ENCODE measurements at regions not wholly inside any gene's neighbourhood (a gene's known extent, or its start where the extent isn't known, plus 50 kb on each side); places are given as distances from the start of the nearest gene placed in this dataset.

GRCh38 chr3:28590216-28590615, 241.6 kb upstream of the AZI2 start:
- POLR2A ChIA-PET, result interaction anchor here (0.6 kb wide), 1 partner anchor 13 kb away, joined by 3 read pairs; no protein-coding TSS in a partner anchor
- DNase-seq (ENCODE audit: extremely low spot score), result no peak
- TF ChIP-seq ZNF384 (IDR thresholded peaks at IDR 0.05), result no peak
- TF ChIP-seq HDGF (IDR thresholded peaks at IDR 0.05; ENCODE audit: borderline replicate concordance), result no peak
- no peak for TF ChIP-seq LEF1 (IDR thresholded peaks at IDR 0.05; ENCODE audit: borderline replicate concordance)
- TF ChIP-seq SUZ12 (IDR thresholded peaks at IDR 0.05), result no peak
- no peak for TF ChIP-seq FOXM1 (IDR thresholded peaks at IDR 0.05; ENCODE audit: borderline replicate concordance)
- no peak for TF ChIP-seq FOXA1 (IDR thresholded peaks at IDR 0.05)
- TF ChIP-seq BHLHE40 (IDR thresholded peaks at IDR 0.05; ENCODE audit: borderline replicate concordance), result no peak
- TF ChIP-seq CTBP1 (IDR thresholded peaks at IDR 0.05; ENCODE audit: borderline replicate concordance), result no peak
- no peak for TF ChIP-seq TARDBP (IDR thresholded peaks at IDR 0.05)
- no peak for TF ChIP-seq ELF4 (IDR thresholded peaks at IDR 0.05)
- TF ChIP-seq L3MBTL2 (conservative IDR thresholded peaks at IDR 0.05), result no peak
- no peak for TF ChIP-seq NFRKB (IDR thresholded peaks at IDR 0.05)
- no peak for TF ChIP-seq ARNT (IDR thresholded peaks at IDR 0.05)
- TF ChIP-seq FOXK2 (IDR thresholded peaks at IDR 0.05), result no peak
- no peak for TF ChIP-seq SP1 (IDR thresholded peaks at IDR 0.05)
- TF ChIP-seq PKNOX1 (IDR thresholded peaks at IDR 0.05), result no peak
- CTCF ChIA-PET, result interaction anchor here (1.2 kb wide), 1 partner anchor 869 kb away, joined by 3 read pairs; the partner anchor contains the start of gene EOMES

GRCh38 chr3:28590860-28591259, 242.2 kb upstream of the AZI2 start:
- no peak for DNase-seq (ENCODE audit: extremely low spot score)
- CTCF ChIA-PET, result interaction anchor here (1.2 kb wide), 1 partner anchor 869 kb away, joined by 3 read pairs; the partner anchor contains the start of gene EOMES
- TF ChIP-seq TARDBP (IDR thresholded peaks at IDR 0.05), result no peak
- POLR2A ChIA-PET, result no interaction called here

GRCh38 chr3:28595372-28595771, 246.7 kb upstream of the AZI2 start:
- TF ChIP-seq NFRKB (IDR thresholded peaks at IDR 0.05), result no peak
- ChIA-PET POLR2A (no interaction called here), CTCF (no interaction called here)
- no peak for DNase-seq (ENCODE audit: extremely low spot score)

GRCh38 chr3:28597452-28597851, 248.8 kb upstream of the AZI2 start:
- TF ChIP-seq ARNT (IDR thresholded peaks at IDR 0.05) (no peak), FOXK2 (IDR thresholded peaks at IDR 0.05) (no peak), BHLHE40 (IDR thresholded peaks at IDR 0.05; ENCODE audit: borderline replicate concordance) (no peak), HDGF (IDR thresholded peaks at IDR 0.05; ENCODE audit: borderline replicate concordance) (no peak)
- no peak for DNase-seq (ENCODE audit: extremely low spot score)
- POLR2A ChIA-PET, result no interaction called here
- CTCF ChIA-PET, result no interaction called here

- CTCF ChIA-PET, result no interaction called here
- POLR2A ChIA-PET, result no interaction called here
- no peak for DNase-seq (ENCODE audit: extremely low spot score)
- TF ChIP-seq FOXA1 (IDR thresholded peaks at IDR 0.05), result no peak
- TF ChIP-seq PKNOX1 (IDR thresholded peaks at IDR 0.05), result no peak
- TF ChIP-seq SP1 (IDR thresholded peaks at IDR 0.05), result no peak
- TF ChIP-seq NFRKB (IDR thresholded peaks at IDR 0.05), result no peak
- no peak for TF ChIP-seq FOXK2 (IDR thresholded peaks at IDR 0.05)
- TF ChIP-seq ARNT (IDR thresholded peaks at IDR 0.05), result no peak
- no peak for TF ChIP-seq L3MBTL2 (conservative IDR thresholded peaks at IDR 0.05)
- TF ChIP-seq ELF4 (IDR thresholded peaks at IDR 0.05), result no peak
- TF ChIP-seq FOXM1 (IDR thresholded peaks at IDR 0.05; ENCODE audit: borderline replicate concordance), result no peak
- TF ChIP-seq HDGF (IDR thresholded peaks at IDR 0.05; ENCODE audit: borderline replicate concordance), result no peak
- TF ChIP-seq CTBP1 (IDR thresholded peaks at IDR 0.05; ENCODE audit: borderline replicate concordance), result no peak
- no peak for TF ChIP-seq LEF1 (IDR thresholded peaks at IDR 0.05; ENCODE audit: borderline replicate concordance)
- no peak for TF ChIP-seq TARDBP (IDR thresholded peaks at IDR 0.05)
These were observed 249.5 kb upstream of the AZI2 start for GRCh38 chr3:28598165-28598564.

GRCh38 chr3:28601291-28601690, 252.7 kb upstream of the AZI2 start:
- DNase-seq (ENCODE audit: extremely low spot score), result no peak
- TF ChIP-seq LEF1 (IDR thresholded peaks at IDR 0.05; ENCODE audit: borderline replicate concordance) (no peak), FOXM1 (IDR thresholded peaks at IDR 0.05; ENCODE audit: borderline replicate concordance) (no peak), BHLHE40 (IDR thresholded peaks at IDR 0.05; ENCODE audit: borderline replicate concordance) (no peak), CTBP1 (IDR thresholded peaks at IDR 0.05; ENCODE audit: borderline replicate concordance) (no peak), FOXA1 (IDR thresholded peaks at IDR 0.05) (no peak), SUZ12 (IDR thresholded peaks at IDR 0.05) (no peak), PKNOX1 (IDR thresholded peaks at IDR 0.05) (no peak), ELF4 (IDR thresholded peaks at IDR 0.05) (no peak), HDGF (IDR thresholded peaks at IDR 0.05; ENCODE audit: borderline replicate concordance) (no peak), NFRKB (IDR thresholded peaks at IDR 0.05) (no peak), FOXK2 (IDR thresholded peaks at IDR 0.05) (no peak), ZNF384 (IDR thresholded peaks at IDR 0.05) (no peak), TARDBP (IDR thresholded peaks at IDR 0.05) (no peak)
- CTCF ChIA-PET, result interaction anchor here (1.3 kb wide), 1 partner anchor 66 kb away, joined by 3 read pairs; no protein-coding TSS in a partner anchor

GRCh38 chr3:28606283-28606682, 257.7 kb upstream of the AZI2 start:
- POLR2A ChIA-PET, result no interaction called here
- CTCF ChIA-PET, result interaction anchor here (0.7 kb wide), 1 partner anchor 368 kb away, joined by 3 read pairs; no protein-coding TSS in a partner anchor
- TF ChIP-seq L3MBTL2 (conservative IDR thresholded peaks at IDR 0.05), result no peak
- TF ChIP-seq FOXA1 (IDR thresholded peaks at IDR 0.05), result no peak
- TF ChIP-seq LEF1 (IDR thresholded peaks at IDR 0.05; ENCODE audit: borderline replicate concordance), result no peak
- no peak for TF ChIP-seq HDGF (IDR thresholded peaks at IDR 0.05; ENCODE audit: borderline replicate concordance)
- DNase-seq (ENCODE audit: extremely low spot score), result no peak

More at GRCh38 chr3:28601291-28601690, 252.7 kb upstream of the AZI2 start:
- POLR2A ChIA-PET, result no interaction called here

Measured in HEK293T (cell line).